Activated CD8-positive, alpha-beta T cell treated with anti-CD3 and anti-CD28 coated beads for 36 hours (primary cell): ENCODE measurements at regions not wholly inside any gene's neighbourhood (a gene's known extent, or its start where the extent isn't known, plus 50 kb on each side); places are given as distances from the start of the nearest gene placed in this dataset.

Source experiments
- ATAC-seq: fragments of 200-7000 bp; cut with Tn5 transposase; one replicate; pipeline ENCODE4 v1.10.0; 2021; ENCODE audit warnings: mild to moderate bottlenecking, moderate library complexity
- CTCF ChIA-PET: fragments of 350-600 bp; sonication (Branson Sonifier 250); formaldehyde crosslinking; loops from one replicate; lab custom pipeline; 2021; ENCODE audit warnings: antibody characterized with exemption; lab: Charles Lee
- POLR2A ChIA-PET: fragments of 350-600 bp; sonication (Branson Sonifier 250); formaldehyde crosslinking; loops from one replicate; lab custom pipeline; 2021; ENCODE audit warnings: antibody characterized with exemption; lab: Charles Lee
- DNase-seq: peaks from one replicate; pipeline ENCODE4 v3.0.0-alpha.2; 2020
- H3K27ac Mint-ChIP-seq: one replicate; pipeline ENCODE4 v1.8.0; 2021; ENCODE audit warnings: mild to moderate bottlenecking, mixed read lengths
- H3K27me3 Mint-ChIP-seq: one replicate; pipeline ENCODE4 v1.8.0; 2021; ENCODE audit warnings: mixed read lengths
- H3K36me3 Mint-ChIP-seq: one replicate; pipeline ENCODE4 v1.8.0; 2021; ENCODE audit warnings: low read depth, mixed read lengths
- H3K4me1 Mint-ChIP-seq: one replicate; pipeline ENCODE4 v1.8.0; 2021; ENCODE audit warnings: low read depth, mixed read lengths
- H3K4me3 Mint-ChIP-seq: one replicate; pipeline ENCODE4 v1.8.0; 2021; ENCODE audit warnings: mild to moderate bottlenecking, moderate library complexity, mixed read lengths
- H3K9me3 Mint-ChIP-seq: one replicate; pipeline ENCODE4 v1.8.0; 2021; ENCODE audit warnings: mixed read lengths
- CTCF ChIP-seq: fragments of 200-600 bp; IDR thresholded peaks from one replicate; pipeline ENCODE4 v1.8.0; 2022; ENCODE audit warnings: antibody characterized with exemption, mild to moderate bottlenecking
- intact Hi-C: fragments of 100-400 bp; cut with micrococcal nuclease; formaldehyde crosslinking; loops from one replicate; pipeline ENCODE4 v1.10.0; 2022

DNA sequence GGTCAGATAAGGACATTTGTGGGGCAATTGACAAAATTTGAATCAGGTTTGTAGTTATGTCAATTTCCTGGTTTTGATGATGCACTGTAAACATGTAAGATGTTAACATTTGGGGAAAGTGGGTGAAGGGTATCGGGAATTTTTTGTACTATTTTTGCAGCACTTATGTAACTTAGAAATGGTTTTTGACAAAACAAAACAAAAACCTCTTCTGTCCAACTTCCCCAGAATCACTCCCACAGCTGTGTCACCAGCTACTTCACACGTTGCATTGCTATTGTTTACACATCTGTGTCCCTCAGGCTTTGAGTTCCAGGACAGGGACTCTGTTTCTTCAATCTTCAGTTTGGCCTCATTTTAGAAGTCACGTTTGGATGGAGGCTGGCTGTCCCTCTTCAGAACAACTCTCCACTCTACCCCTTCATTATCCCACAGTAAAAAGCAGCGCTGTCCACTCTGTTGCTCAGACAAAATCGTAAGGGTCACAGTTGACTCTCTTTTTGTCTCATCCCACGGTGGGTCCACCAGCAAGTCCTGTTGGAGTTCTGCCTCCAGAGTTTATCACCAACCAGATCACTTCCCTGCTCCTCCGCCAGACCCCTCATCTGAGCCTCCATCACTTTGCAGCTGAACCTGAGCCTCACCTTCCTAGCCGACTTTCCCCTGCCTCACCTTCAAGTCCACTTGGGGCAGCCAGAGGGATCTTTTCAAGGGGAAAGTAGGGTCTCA lies 63.2 kb downstream of the NENF start:
- Mint-ChIP-seq H3K4me3 (no peak overlapping the region), H3K36me3 (no peaks in the 10 kb centered on the region), H3K9me3 (no peaks in the 10 kb centered on the region), H3K4me1 (no peaks in the 10 kb centered on the region), H3K27me3 (peaks cover 2% of the 10 kb centered on the region), H3K27ac (no peak overlapping the region)
- ATAC-seq (no peak), DNase-seq (no peak)
- CTCF ChIA-PET, result no interaction called here
- POLR2A ChIA-PET, result no interaction called here
- intact Hi-C loops, result no loop called here
- no peak for TF ChIP-seq CTCF

DNA sequence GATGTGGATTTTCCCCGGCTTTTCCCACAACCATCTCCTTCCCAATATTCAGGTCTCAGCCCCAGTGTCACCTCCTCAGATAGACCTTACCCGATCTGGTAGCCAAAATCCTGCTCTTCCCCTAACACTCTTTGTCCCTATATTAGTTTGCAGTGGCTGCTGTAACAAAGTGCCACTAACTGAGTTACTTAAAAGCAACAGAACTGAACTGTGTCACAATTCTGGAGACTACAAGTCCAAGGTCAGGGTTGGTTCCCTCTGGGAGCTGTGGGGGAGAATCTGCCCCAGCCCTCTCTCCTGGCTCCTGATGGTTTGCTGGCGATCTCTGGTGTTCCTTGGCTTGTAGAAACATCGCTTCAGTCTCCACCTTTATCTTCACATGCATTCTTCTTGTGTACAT lies 64.0 kb downstream of the NENF start:
- TF ChIP-seq CTCF, result no peak
- Mint-ChIP-seq H3K36me3 (no peaks in the 10 kb centered on the region), H3K4me1 (no peaks in the 10 kb centered on the region), H3K4me3 (no peak overlapping the region), H3K9me3 (no peaks in the 10 kb centered on the region), H3K27ac (no peak overlapping the region), H3K27me3 (peaks cover 2% of the 10 kb centered on the region)
- intact Hi-C loops, result no loop called here
- POLR2A ChIA-PET, result no interaction called here
- ATAC-seq (no peak), DNase-seq (no peak)
- CTCF ChIA-PET, result no interaction called here

DNA sequence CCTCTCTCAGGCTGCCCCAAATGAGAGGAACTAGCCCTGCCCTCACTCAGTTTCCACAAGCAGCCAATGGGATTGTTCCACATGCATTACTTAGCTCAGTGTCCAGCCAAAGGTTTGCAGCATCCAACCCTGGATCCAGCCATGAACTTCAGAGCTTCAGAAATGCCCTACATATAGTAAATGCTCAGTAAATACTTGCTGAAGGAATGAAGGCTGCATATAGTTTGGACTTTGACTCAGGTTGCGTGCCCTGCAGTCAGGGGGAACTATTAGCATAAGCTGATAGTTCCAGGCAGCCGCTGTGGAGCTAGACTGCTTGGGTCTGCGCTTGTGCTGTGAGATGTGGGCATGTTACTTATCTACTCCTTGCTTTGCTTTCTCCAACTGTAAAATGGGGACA lies 64.8 kb downstream of the NENF start:
- Mint-ChIP-seq H3K27ac (no peak overlapping the region), H3K27me3 (peaks cover 2% of the 10 kb centered on the region), H3K4me1 (no peaks in the 10 kb centered on the region), H3K9me3 (no peaks in the 10 kb centered on the region), H3K36me3 (no peaks in the 10 kb centered on the region), H3K4me3 (no peak overlapping the region)
- intact Hi-C loops, result no loop called here
- no peak for ATAC-seq
- DNase-seq, result no peak
- ChIA-PET CTCF (interaction anchor here (1.3 kb wide), 1 partner anchor 40 kb away, joined by 3 read pairs; no protein-coding TSS in a partner anchor), POLR2A (interaction anchor here (1.2 kb wide), 1 partner anchor 10 kb away, joined by 3 read pairs; no protein-coding TSS in a partner anchor)
- TF ChIP-seq CTCF, result no peak

DNA sequence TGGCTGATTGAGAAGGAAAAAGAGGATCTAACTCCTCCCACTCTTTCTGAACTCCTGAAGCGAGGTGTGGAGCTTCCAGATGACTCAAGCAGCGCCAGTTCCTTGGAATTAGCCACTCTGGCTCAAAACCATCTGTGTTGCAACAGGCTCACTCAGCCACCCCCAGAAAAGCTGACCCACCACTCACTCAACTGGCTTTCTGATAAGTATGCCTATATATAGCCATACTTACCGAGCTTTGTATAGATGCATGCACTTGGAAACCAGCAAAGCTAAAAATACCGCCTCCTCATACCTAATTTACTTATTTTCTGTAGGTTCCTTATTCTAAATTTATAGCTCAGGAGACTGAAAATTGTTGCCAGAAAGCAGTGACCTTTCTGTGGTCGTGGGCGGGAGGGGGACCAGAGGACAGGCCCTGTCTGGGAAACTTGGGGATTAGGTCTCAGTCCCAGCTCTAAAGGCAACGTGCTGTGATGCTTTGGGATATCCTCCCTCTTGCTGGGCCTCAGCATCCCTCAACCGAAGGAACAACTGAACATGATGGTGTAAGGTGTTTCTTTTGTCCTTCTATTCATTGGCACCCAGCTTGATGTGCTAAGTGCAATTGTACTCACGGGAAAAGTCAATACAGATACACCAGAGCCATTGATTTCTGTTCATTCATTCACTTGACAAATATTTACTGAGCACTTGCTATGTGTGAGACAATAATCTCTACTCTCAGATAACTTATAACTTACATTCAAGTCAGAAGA lies 65.7 kb downstream of the NENF start:
- no peaks in the 10 kb centered on the region for H3K4me1 Mint-ChIP-seq
- H3K27me3 Mint-ChIP-seq, result peaks cover 2% of the 10 kb centered on the region
- H3K9me3 Mint-ChIP-seq, result no peaks in the 10 kb centered on the region
- DNase-seq (no peak), ATAC-seq (no peak)
- TF ChIP-seq CTCF, result no peak
- ChIA-PET POLR2A (interaction anchor here (1.2 kb wide), 1 partner anchor 11 kb away, joined by 3 read pairs; no protein-coding TSS in a partner anchor), CTCF (interaction anchor here (0.9 to 1.3 kb wide), 3 partner anchors 41 to 167 kb away, joined by 3 to 4 read pairs (median 4); no protein-coding TSS in a partner anchor)
- no peak overlapping the region for H3K27ac Mint-ChIP-seq
- no peaks in the 10 kb centered on the region for H3K36me3 Mint-ChIP-seq
- intact Hi-C loops, result no loop called here
- H3K4me3 Mint-ChIP-seq, result no peak overlapping the region

- DNase-seq (no peak), ATAC-seq (no peak)
- Mint-ChIP-seq H3K27me3 (peaks cover 3% of the 10 kb centered on the region), H3K36me3 (no peaks in the 10 kb centered on the region), H3K4me1 (no peaks in the 10 kb centered on the region), H3K27ac (no peak overlapping the region), H3K4me3 (no peak overlapping the region), H3K9me3 (no peaks in the 10 kb centered on the region)
- POLR2A ChIA-PET, result no interaction called here
- CTCF ChIA-PET, result interaction anchor here (1.1 kb wide), 1 partner anchor 23 kb away, joined by 4 read pairs; no protein-coding TSS in a partner anchor
- no peak for TF ChIP-seq CTCF
- intact Hi-C loops, result no loop called here
These were observed 67.6 kb downstream of the NENF start for GRCh38 chr1:212500351-212500750.
